Parathyroid adenoma (tissue), 2 donors: ENCODE measurements at regions not wholly inside any gene's neighbourhood (a gene's known extent, or its start where the extent isn't known, plus 50 kb on each side); places are given as distances from the start of the nearest gene placed in this dataset.

Source experiments
- H2AFZ ChIP-seq: fragments of 300-600 bp; sonication (generic); one replicate; pipeline ENCODE4 v1.7.0; 2017; ENCODE audit warnings: antibody characterized with exemption, mild to moderate bottlenecking
- H3K27ac ChIP-seq: fragments of 300-600 bp; sonication (generic); one replicate; pipeline ENCODE4 v1.7.0; 2017
- H3K27me3 ChIP-seq: fragments of 300-600 bp; sonication (generic); one replicate; pipeline ENCODE4 v1.7.0; 2017; ENCODE audit warnings: low read length; ENCODE audit not compliant: control insufficient read depth, insufficient read depth
- H3K36me3 ChIP-seq: fragments of 300-600 bp; sonication (generic); one replicate; pipeline ENCODE4 v1.7.0; 2017; ENCODE audit warnings: low read length; ENCODE audit not compliant: control insufficient read depth, insufficient read depth
- H3K4me1 ChIP-seq: fragments of 300-600 bp; sonication (generic); one replicate; pipeline ENCODE4 v1.7.0; 2017; ENCODE audit warnings: control low read depth
- H3K4me2 ChIP-seq: fragments of 300-600 bp; sonication (generic); one replicate; pipeline ENCODE4 v1.7.0; 2017; ENCODE audit warnings: low read length
- H3K4me3 ChIP-seq: fragments of 300-600 bp; sonication (generic); one replicate; pipeline ENCODE4 v1.7.0; 2017; ENCODE audit warnings: low read depth, low read length
- H3K79me2 ChIP-seq: fragments of 300-600 bp; sonication (generic); one replicate; pipeline ENCODE4 v1.7.0; 2017; ENCODE audit warnings: control low read depth
- H3K9ac ChIP-seq: fragments of 300-600 bp; sonication (generic); one replicate; pipeline ENCODE4 v1.7.0; 2017; ENCODE audit warnings: mild to moderate bottlenecking
- H3K9me3 ChIP-seq: fragments of 300-600 bp; sonication (generic); one replicate; pipeline ENCODE4 v1.7.0; 2017; ENCODE audit warnings: low read length; ENCODE audit not compliant: control insufficient read depth
- CTCF ChIP-seq: fragments of 300-600 bp; sonication (generic); IDR thresholded peaks from one replicate; pipeline ENCODE4 v1.7.0; 2017; ENCODE audit warnings: antibody characterized with exemption, mild to moderate bottlenecking
- donor health status: primary hyperparathyroidism.

- Histone ChIP-seq H3K4me1 (no peaks in the 10 kb centered on the region), H3K4me3 (no peak overlapping the region), H3K27me3 (no peaks in the 10 kb centered on the region), H3K9ac (no peak overlapping the region), H3K27ac (no peak overlapping the region), H2AFZ (no peak overlapping the region), H3K4me2 (no peak overlapping the region), H3K9me3 (no peaks in the 10 kb centered on the region), H3K79me2 (no peaks in the 10 kb centered on the region), H3K36me3 (no peaks in the 10 kb centered on the region)
- TF ChIP-seq CTCF, result no peak
Observed at GRCh38 chr12:97848051-97848450, 385.4 kb downstream of the RMST start.

- Histone ChIP-seq H3K4me3 (no peak overlapping the region), H3K4me1 (no peaks in the 10 kb centered on the region), H3K4me2 (no peak overlapping the region), H3K27ac (no peak overlapping the region), H3K9ac (no peak overlapping the region), H3K27me3 (no peaks in the 10 kb centered on the region), H3K36me3 (no peaks in the 10 kb centered on the region), H2AFZ (no peak overlapping the region), H3K9me3 (no peaks in the 10 kb centered on the region), H3K79me2 (no peaks in the 10 kb centered on the region)
- no peak for TF ChIP-seq CTCF
Observed at GRCh38 chr12:97854477-97854876, 391.9 kb downstream of the RMST start.

GRCh38 chr12:97862072-97862471, 399.5 kb downstream of the RMST start:
- H2AFZ ChIP-seq, result no peak overlapping the region
- no peak for TF ChIP-seq CTCF
- no peak overlapping the region for H3K27ac ChIP-seq
- no peak overlapping the region for H3K4me2 ChIP-seq
- no peak overlapping the region for H3K4me3 ChIP-seq
- H3K4me1 ChIP-seq, result no peaks in the 10 kb centered on the region
- H3K79me2 ChIP-seq, result no peaks in the 10 kb centered on the region
- H3K9me3 ChIP-seq, result no peaks in the 10 kb centered on the region
- no peaks in the 10 kb centered on the region for H3K36me3 ChIP-seq
- no peak overlapping the region for H3K9ac ChIP-seq
- no peaks in the 10 kb centered on the region for H3K27me3 ChIP-seq

- TF ChIP-seq CTCF, result no peak
- no peaks in the 10 kb centered on the region for H3K4me1 ChIP-seq
- no peaks in the 10 kb centered on the region for H3K36me3 ChIP-seq
- H3K4me2 ChIP-seq, result no peak overlapping the region
- H3K9me3 ChIP-seq, result no peaks in the 10 kb centered on the region
- H3K4me3 ChIP-seq, result no peak overlapping the region
- H3K9ac ChIP-seq, result no peak overlapping the region
- no peak overlapping the region for H3K27ac ChIP-seq
- H2AFZ ChIP-seq, result no peak overlapping the region
- H3K79me2 ChIP-seq, result no peaks in the 10 kb centered on the region
- H3K27me3 ChIP-seq, result no peaks in the 10 kb centered on the region
Observed at GRCh38 chr12:97875064-97875463, 412.5 kb downstream of the RMST start.

GRCh38 chr12:97876780-97877179, 414.2 kb downstream of the RMST start:
- Histone ChIP-seq H3K4me1 (no peaks in the 10 kb centered on the region), H3K9me3 (no peaks in the 10 kb centered on the region), H2AFZ (no peak overlapping the region), H3K9ac (no peak overlapping the region), H3K27ac (no peak overlapping the region), H3K36me3 (no peaks in the 10 kb centered on the region), H3K4me3 (no peak overlapping the region), H3K27me3 (no peaks in the 10 kb centered on the region), H3K4me2 (no peak overlapping the region), H3K79me2 (no peaks in the 10 kb centered on the region)
- TF ChIP-seq CTCF, result no peak
